Mesenteric fat pad (tissue), 1 donor: ENCODE measurements at regions not wholly inside any gene's neighbourhood (a gene's known extent, or its start where the extent isn't known, plus 50 kb on each side); places are given as distances from the start of the nearest gene placed in this dataset.

Experiments
- DNase-seq: peaks from one replicate; pipeline ENCODE4 v3.0.0-alpha.2; 2020; ENCODE audit warnings: low spot score
- donor health status: DM: yes; HTN: yes; CAD: no.

- DNase-seq, result no peak
Observed at GRCh38 chr12:28814246-28814645, 334.8 kb upstream of the FAR2 start.

- DNase-seq, result no peak
Observed at GRCh38 chr12:28817524-28817923, 331.6 kb upstream of the FAR2 start.

- DNase-seq, result no peak
Observed at GRCh38 chr12:28824193-28824846, 324.8 kb upstream of the FAR2 start.

GRCh38 chr12:28824849-28825248 is 324.2 kb upstream of the FAR2 start:
- no peak for DNase-seq

- DNase-seq, result no peak
Observed at GRCh38 chr12:28826766-28827165, 322.3 kb upstream of the FAR2 start.

GRCh38 chr12:28827861-28828260 is 321.2 kb upstream of the FAR2 start:
- no peak for DNase-seq

- no peak for DNase-seq
Observed at GRCh38 chr12:28828318-28828717, 320.8 kb upstream of the FAR2 start.

- DNase-seq, result no peak
Observed at GRCh38 chr12:28830491-28830890, 318.6 kb upstream of the FAR2 start.

GRCh38 chr12:28844718-28845117 is 304.4 kb upstream of the FAR2 start:
- DNase-seq, result no peak

- no peak for DNase-seq
Observed at GRCh38 chr12:28851781-28852180, 297.3 kb upstream of the FAR2 start.

- no peak for DNase-seq
Observed at GRCh38 chr12:28855761-28856310, 293.2 kb upstream of the FAR2 start.

GRCh38 chr12:28857369-28857768 is 291.7 kb upstream of the FAR2 start:
- DNase-seq, result no peak

- DNase-seq, result no peak
Observed at GRCh38 chr12:28859551-28859950, 289.5 kb upstream of the FAR2 start.

GRCh38 chr12:28865776-28866175 is 283.3 kb upstream of the FAR2 start:
- no peak for DNase-seq

- DNase-seq, result no peak
Observed at GRCh38 chr12:28866296-28866695, 282.8 kb upstream of the FAR2 start.

- DNase-seq, result no peak
Observed at GRCh38 chr12:28866715-28867503, 282.2 kb upstream of the FAR2 start.

- DNase-seq, result no peak
Observed at GRCh38 chr12:28868414-28868813, 280.7 kb upstream of the FAR2 start.

- DNase-seq, result no peak
Observed at GRCh38 chr12:28869197-28869596, 279.9 kb upstream of the FAR2 start.

GRCh38 chr12:28870839-28871440 is 278.1 kb upstream of the FAR2 start:
- DNase-seq, result no peak

GRCh38 chr12:28872654-28873268 is 276.3 kb upstream of the FAR2 start:
- no peak for DNase-seq

GRCh38 chr12:28874758-28875157 is 274.3 kb upstream of the FAR2 start:
- no peak for DNase-seq
